DMS79 treated with DMSO at 0.1 percent for 48 hours (cell line): ENCODE measurements at regions not wholly inside any gene's neighbourhood (a gene's known extent, or its start where the extent isn't known, plus 50 kb on each side); places are given as distances from the start of the nearest gene placed in this dataset.
"Not testable (repeated sequence)": the region's sequence is repeated elsewhere in the genome, so short reads cannot be mapped to it uniquely, and the experiment has no call there.

Source experiments
- DNase-seq: peaks from one replicate; lab custom pipeline; 2025; lab: John Stamatoyannopoulos, UW

DNA sequence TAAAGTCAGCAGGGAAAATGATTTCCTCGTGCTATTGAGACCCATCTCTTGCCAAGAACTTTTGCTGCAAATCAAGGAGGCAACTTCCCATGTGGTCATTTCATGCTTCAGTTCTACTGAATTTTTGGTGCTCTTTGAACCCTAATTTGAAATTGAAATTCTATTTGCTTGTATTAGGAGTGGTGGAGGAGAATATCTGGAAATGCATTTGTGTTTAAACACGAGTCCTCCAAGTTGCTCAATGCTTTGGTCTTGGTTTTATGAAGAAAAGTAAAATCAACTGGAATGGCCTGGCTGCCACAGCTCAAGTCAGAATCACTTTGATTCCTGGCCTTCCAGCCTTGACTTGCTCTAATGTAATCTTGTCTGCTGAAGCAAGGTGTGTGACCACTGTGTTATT, 613.2 kb downstream of the TLE1 start:
- no peak for DNase-seq

DNA sequence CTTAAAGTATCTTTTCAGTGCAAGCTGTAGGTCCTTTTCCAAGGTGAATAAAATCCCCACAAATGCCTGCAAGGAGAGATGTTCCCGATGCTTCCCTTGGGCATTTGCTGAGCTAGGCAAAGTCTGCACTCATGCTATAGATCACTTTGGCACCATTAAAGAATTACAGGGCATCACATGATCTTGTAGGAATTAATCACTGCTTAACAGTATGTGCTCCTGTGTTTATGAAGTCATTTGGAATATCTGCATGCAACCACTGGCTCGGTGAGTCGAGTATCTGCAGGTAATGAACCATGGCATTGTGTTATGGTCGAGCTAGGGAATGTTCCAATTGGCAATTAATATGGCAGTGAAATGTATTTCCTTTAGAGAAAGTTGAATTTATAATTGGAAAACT, 615.1 kb downstream of the TLE1 start:
- DNase-seq = peak; percentile 4

DNA sequence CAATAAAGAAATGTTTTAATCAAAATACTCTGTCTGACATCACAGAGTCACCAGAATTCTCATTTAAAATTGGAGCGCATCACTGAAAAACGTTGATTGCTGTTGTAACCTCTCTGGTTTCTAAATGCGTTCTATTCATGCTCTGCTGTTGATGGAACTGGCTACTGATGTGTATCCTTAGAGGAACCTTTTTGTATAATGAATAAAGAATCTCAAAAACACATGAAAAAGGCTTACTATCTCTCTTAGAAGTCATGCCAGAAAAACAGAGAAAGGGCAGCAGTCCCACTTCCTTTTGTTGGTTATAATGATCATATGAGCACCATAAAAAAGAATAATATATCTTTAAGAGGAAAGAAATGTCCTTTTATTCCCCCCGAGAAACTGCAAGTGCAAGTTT, 615.5 kb downstream of the TLE1 start:
- no peak for DNase-seq

DNA sequence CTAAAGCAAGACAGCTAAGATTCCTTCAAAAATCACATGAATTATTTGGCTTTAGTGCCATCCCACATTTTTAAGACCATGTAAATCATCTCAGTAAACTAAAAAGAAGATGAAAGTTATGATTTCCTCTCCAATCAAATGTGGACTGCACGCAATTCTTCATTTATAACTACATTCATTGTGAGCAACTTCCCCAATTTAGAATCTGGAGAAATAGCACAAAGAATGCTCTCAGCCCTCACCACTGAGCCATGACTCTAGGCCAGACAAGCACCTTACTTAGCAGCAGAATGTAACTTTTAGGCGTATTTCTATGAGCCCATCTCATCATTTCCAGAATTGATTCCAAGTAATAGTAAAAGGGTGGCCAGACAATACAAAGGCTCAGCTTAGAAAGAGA, 616.6 kb downstream of the TLE1 start:
- DNase-seq = no peak

DNA sequence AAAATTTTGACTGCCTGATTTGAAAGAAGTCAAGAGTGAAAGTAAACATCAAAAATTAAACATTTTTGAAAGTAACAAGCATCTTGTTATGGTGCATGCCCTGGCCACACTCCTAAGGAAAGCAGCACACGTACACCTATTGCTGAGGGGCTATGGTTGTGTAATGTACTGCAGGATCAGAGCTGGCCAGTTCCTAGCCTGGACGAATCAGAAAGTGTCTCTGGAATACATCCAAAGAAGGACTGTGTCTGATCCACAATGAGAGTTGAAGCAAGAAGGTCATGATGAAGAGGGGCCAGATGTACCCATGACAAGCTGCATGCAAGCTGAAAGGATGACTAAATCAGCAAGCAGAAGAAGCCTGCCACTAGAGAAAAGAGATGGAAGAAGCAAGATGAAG, 618.2 kb downstream of the TLE1 start:
- no peak for DNase-seq

DNA sequence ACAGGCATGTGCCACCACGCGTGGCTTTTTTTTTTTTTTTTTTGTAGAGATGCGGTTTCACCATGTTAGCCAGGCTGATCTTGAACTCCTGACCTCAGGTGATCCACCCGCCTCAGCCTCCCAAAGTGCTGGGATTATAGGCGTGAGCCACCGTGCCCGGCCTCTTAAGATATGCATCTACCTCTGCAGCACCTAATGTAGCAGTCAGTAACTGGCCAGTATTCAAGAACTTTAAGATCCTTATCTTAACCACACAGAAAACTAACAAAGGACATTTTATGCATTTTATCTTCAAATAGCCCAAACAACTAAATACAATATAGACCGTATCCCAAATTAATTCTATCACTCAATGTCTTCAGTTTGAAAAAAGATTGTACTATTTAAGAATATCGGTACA, 618.7 kb downstream of the TLE1 start:
- no peak for DNase-seq

DNA sequence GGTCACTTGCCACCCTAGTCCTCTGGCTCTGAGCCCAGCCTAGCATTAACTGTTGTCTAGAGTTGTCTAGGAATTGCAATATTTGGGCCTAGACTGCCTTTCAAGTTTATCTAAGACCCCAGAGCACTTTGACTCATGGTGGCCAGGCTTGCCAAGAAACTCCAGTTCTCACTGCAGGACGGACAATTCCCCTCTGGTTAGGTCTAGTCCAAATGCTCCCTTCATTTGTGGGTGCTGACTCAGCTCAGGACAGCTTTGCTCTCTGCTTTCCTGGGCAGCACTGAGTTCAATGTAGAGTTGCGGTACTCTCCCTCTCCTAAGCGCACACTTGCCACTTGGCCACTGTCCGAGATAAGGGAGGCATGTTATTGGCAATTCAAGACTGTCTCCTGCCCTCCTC, 619.4 kb downstream of the TLE1 start:
- no peak for DNase-seq

DNA sequence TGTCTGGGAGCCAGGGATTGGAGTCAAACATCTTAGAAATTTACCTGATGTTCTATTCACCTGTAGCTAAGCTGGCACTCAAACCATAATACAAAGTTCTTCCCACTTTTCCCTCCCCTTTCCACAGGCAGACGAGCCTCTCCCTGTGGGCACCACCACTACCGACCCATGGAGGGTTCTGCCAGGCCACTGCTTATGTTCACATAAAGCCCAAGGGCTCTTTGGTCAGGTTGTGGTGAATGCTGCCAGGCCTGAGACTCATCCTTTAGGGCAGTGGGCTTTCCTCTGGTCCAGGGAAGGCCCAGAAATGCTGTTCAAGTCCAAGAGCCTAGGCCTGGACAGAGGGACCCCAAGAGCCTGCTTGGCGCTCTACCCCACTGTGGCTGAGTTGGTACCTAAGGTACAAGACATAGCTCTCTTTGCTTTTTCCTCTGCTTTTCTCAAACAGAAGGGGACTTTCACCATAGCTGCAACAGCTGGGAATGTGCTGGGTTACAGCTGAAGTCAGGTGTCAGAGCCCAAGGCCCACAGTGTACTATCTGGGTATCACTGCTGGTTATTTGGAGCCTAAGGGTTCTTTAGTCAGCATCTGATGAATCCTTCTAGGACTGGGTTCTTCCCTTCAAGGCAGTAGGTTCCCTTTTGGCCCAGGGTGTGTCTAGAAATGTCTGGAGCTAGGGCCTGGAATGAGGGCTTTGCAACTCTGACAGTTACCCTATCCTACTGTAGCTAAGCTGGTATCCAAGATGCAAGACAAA, 620.1 kb downstream of the TLE1 start:
- DNase-seq = no peak

DNA sequence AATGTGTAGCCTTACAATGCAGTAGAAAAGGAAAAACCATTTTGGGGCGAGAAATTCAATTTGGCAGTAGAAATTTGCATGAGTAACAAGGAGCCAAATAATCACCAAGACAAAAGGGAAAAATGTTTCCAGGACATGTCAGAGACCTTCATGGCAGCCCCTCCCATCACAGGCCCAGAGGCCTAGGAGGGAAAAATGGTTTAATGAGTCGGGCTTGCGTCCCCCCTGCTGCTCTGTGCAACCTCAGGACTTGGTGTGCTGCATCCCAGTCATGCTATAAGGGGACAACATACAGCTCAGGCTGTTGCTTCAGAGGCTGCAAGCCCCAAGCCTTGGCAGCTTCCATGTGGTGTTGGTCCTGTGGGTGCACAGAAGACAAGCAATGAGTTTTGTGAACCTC, 626.4 kb downstream of the TLE1 start:
- DNase-seq = not testable (repeated sequence)

DNA sequence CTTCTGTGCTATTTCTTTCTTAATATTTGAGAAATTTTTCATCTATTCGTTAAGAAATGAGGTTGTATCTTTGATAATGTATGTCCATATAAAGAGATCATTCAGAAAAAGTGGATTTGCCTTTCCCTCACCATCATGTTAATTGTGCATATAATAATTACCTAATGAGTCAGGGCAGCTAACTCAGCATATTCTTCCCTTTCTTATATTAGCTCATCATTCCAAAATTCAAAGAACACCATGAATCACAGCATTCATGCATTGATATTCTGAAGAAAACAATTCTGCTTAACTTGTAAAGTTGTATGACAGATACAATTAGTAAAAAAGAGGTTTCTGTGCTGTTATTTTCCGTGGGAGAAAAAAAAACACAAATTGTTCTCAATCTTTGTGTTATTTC, 630.6 kb downstream of the TLE1 start:
- DNase-seq = no peak

DNA sequence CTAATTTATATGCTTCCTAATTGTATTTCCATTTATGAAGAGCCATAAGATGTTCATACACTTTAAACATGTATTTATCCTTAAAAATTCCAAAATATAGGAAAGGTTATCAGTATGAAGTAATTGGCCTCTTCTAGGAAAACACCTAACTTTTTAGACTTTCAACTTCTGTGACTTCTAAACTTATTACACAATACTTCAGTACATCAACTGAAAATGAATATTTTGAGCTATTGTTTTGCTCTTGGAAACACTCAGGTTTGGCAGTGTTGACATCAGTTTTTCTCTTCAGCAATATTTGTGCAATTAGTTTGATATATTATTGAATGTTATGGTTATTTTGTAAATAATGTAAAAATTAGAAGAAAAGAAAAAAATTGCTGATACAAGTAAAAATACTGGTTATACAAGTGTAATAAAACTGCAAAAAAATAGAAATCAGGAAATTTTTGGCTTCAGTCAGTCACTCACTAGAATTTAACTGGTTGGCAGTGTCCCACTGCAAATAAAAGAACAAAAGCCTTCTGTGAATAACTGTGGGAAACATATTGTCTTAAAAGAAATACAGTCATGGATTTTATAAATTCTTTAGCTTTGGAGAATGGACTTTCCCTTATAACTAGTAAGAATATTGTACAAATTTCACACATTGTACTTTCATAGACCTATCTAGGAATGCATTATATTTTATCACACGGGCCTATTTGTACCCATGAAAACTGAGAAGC, 635.9 kb downstream of the TLE1 start:
- DNase-seq = no peak

DNA sequence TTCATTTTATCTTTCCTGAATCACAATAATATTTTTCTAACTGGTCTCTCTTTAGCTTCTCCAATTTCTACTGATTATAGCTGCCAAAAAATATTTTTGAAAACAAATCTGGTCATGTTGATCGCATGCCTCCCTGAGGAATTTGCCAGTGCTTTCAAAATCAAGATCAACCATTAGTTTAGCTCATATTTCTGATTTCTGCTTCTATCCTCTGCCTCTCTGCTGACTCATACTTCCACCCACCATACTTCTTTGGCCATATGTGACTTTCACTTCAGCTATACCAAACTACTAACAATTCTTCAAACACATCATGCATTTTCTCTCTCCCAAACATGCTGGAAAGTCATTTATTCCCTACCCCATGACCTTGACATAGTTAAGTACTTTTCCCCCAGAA, 636.5 kb downstream of the TLE1 start:
- no peak for DNase-seq

DNA sequence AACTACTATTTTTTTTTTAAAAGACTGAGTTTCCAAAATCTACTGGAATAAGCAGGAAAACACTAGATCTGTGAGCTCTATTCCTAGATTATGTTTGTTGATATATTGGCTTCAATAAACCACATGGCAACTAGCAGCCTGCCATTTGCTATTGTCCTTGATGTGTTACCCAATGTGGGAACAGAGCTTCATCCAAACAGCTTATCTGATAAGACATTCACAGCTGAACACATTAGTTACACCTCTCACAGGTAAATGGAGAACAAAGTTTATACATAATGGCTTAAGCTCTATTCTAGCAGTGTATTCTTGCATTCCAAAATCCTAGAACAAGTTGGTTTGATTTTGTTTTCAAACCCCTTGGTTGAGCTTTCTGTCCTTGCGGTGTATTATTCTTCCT, 642.1 kb downstream of the TLE1 start:
- no peak for DNase-seq

DNA sequence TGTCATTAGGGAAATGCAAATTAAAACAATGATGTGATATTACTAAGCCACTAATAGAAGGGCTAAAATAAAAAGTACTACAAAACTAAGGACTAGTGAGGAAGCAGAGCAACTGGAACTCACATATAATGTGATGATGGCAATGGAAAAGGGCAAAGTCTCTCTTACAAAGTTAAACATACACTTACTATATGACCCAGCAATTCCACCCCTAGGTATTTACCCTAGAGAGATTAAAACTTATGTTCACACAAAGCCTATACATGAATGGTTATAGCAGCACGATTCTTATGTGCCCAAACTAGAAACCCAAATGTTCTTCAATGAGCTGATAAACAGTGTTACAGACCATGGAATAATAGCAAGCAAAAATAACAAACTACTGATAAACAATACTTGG, 643.7 kb downstream of the TLE1 start:
- DNase-seq = no peak

DNA sequence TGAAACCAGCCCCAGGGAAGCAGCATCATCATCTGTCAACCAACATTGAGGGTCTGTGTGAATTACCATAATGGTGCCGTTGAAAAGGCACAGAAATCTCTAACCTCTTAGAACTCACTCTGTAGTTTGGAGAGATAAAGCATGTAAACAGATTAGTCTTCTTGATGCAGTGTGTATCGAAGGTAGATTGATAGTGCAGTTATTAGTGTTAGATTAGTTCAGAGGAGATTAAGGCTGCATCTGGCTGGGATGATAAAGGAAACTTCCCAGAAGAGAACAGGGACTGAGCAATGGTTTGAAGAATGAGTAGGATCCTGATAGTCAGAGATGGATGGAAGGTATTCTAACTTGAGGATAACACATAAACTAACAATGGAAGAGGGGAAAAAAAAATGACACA, 651.5 kb downstream of the TLE1 start:
- no peak for DNase-seq

DNA sequence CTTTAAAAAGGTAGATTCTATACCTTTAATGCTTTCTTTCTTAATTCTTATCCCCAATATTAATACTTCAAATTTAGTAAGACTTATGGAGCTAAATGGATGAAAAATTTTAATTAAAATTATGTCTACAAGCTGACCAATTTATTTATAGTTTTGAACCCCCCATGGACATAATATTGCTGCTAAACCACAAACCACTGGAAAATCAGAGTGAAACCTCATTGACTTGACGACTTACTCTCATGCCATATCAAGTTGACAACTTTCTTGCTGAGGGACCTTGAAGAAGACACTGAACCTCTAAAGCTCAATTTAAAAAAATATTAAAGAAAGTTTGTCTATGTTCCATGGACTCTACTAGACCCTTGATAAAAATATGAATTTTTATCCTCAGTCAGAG, 653.7 kb downstream of the TLE1 start:
- DNase-seq = no peak

DNA sequence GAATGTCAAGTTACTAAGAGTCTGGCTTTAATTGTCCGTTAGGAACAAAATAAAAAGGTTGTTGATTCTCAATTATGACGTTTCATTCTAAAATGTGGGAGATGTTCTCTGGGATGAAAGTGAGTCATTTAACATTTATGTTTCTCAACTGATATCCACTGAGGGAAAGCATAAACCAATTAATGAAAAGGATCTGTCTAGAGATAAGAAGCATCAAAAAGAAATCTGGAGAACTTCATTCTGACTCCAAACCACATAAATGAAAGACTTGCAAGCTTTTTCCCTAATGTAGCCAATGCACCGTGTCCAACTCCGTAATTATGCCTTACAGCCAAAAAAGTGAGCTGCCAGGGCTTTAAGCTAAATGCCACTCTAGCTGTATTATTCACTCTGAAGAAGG, 654.2 kb downstream of the TLE1 start:
- DNase-seq = peak; percentile 48

DNA sequence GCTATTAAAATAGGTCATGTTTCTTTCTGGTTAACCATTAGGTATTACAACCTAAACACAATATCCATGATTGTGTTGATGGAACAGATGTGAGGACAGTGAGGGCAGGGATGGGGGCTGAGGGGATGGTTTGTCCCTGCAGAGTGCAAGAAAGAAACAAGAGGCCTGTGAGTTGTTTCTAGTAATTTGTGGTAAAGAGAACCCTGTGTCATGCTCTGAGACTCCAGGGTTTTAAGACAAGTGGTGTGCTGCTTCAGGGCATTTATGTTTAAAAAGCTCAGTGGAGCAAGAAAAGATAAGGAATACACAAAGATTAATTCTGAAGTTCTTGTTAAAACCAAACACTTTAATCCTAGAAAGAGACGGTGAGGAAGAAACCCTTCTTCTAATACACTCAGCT, 656.5 kb downstream of the TLE1 start:
- peak; percentile 47 for DNase-seq

DNA sequence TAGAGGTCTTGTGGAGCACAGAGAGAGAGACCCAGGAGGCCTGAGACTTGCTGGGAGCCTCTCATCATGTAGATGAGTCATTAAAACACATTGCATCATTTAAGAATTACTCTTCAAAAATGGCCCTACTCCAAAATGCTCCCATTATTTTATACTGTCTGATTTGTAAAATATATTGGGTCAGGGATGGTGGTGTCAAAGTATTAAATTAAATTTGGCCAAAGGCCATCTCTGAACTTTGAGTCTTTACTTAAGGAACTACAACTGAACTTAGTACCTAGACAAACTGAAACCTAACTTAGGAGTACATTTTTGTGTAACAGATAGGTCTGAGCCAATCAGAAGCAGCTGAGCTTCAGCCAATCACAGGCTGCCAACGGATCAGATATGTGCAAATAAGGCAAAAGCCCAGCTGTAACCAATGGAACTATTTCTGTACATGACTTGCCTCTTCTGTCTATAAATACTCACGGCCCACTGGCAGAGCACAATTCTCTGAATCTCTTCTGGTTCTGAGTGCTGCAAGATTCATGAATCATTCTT, 657.2 kb downstream of the TLE1 start:
- DNase-seq = peak; percentile 22

DNA sequence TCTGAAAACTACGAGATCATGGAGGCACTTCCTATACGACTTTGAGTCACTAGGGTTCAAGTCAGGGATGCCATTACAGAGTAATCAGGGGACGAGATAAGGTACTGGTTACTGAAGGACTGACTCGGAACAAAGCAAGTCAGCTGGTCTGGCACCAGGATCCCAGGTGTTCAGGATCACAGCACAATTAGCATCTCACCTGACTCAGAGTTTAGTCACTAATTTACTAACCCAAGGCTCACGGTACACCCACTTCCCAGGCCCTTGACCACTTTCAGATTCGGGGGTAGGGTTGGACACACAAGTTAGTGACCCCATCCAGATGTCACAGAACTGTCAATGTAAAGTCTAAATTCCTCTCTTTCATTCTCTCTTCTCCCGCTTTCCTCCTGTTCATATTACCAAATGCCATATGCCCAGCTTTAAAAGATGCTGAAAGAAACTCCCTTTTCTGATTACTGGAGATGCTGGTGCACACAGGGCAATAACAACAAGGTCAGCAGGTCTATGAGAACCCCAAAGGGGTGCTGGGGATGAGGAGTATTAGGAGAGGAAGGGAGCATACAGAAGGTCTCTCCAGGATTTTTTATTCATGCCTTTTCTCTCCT, 657.8 kb downstream of the TLE1 start:
- DNase-seq = no peak

DNA sequence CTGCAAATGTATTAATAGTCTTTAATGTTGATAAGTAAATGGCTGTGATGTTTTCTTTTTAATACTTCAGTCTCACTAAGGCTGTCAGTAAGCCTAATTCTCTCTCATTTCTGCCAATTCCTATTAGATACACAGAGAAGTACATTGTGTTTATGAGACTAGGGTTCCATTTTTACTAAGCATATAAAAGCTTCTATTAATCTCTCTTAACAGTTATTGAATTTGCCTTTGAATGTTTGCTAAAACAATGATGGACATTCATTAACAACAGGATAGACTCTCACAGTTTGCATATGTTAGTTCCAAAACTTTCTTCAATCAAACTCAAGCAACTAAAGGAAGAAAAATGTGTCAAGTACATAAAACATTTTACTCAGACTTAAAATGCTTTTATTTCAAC, 659.3 kb downstream of the TLE1 start:
- DNase-seq = no peak

DNA sequence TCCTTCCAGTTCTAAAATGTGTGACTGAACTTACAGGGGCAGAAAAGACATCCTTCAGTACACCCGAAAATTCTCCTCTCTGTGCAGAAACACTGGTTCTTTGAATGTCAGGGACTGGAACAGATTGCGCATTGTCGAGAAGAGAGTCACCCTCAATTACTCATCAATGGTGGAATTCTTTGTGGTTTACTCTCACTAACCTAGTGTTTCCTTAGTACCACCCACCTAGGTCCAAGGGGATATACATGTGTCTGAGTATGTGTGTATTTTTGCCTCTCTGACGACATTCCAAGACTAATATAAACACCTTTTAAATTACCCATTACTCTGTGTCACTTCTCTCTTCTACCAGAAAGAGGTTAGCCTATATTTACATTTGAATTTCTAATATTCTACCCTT, 660.8 kb downstream of the TLE1 start:
- DNase-seq = peak; percentile 4

DNA sequence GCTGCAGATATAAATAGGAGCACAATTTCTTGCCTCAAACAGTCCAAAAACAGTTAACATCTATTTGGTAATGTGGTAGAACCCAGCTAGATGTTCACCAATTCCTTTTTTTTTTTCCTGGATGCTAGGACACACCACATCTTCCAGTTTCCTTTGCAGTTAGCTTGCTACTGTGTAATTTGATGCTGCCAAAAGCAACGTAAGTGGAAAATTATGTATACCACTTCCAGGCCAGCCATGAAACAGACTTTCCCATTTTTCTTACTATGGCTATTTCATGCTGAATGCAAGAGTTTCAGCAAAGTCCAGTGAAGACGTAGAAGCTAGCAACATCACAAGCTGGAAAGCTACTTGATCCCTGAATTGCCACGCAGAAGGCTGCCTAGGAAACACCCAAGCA, 667.2 kb downstream of the TLE1 start:
- no peak for DNase-seq
